Liver (tissue), 8 donors: ENCODE measurements at regions not wholly inside any gene's neighbourhood (a gene's known extent, or its start where the extent isn't known, plus 50 kb on each side); places are given as distances from the start of the nearest gene placed in this dataset.

ENCODE experiments used
- DNase-seq: peaks from one replicate; pipeline ENCODE4 v3.0.0-alpha.2; 2017; ENCODE audit warnings: low spot score
- H3K27ac ChIP-seq, 2 donors: one replicate each; pipeline ENCODE4 v1.7.0; 2013; ENCODE audit warnings: inconsistent platforms in 2 of 2, low read length in 2 of 2, control low read depth in 1 of 2, low read depth in 1 of 2, mild to moderate bottlenecking in 1 of 2
- H3K27me3 ChIP-seq, 4 donors: one replicate each; pipeline versions ENCODE4 v1.6.1 to v1.7.0; 2013; ENCODE audit warnings: low read length in 3 of 4, inconsistent platforms in 1 of 4, mild to moderate bottlenecking in 1 of 4, moderate library complexity in 1 of 4; ENCODE audit not compliant: control insufficient read depth in 4 of 4, insufficient read depth in 4 of 4
- H3K36me3 ChIP-seq, 4 donors: one replicate each; pipeline versions ENCODE4 v1.6.1 to v1.7.0; 2013; ENCODE audit warnings: low read length in 3 of 4, mild to moderate bottlenecking in 3 of 4, low read depth in 1 of 4, moderate library complexity in 1 of 4; ENCODE audit not compliant: control insufficient read depth in 4 of 4, insufficient read depth in 3 of 4
- H3K4me1 ChIP-seq, 4 donors: one replicate each; pipeline versions ENCODE4 v1.6.1 to v1.7.0; 2013; ENCODE audit warnings: low read length in 3 of 4, mild to moderate bottlenecking in 3 of 4, moderate library complexity in 1 of 4; ENCODE audit not compliant: control insufficient read depth in 4 of 4, insufficient read depth in 4 of 4
- H3K4me3 ChIP-seq, 3 donors: one replicate each; pipeline versions ENCODE4 v1.6.1 to v1.7.0; 2013; ENCODE audit warnings: low read length in 3 of 3, control low read depth in 1 of 3, low read depth in 1 of 3, mild to moderate bottlenecking in 1 of 3
- H3K9ac ChIP-seq, 2 donors: one replicate each; pipeline ENCODE4 v1.7.0; 2013; ENCODE audit warnings: low read length in 2 of 2, mild to moderate bottlenecking in 2 of 2, moderate library complexity in 2 of 2, control low read depth in 1 of 2, low read depth in 1 of 2
- H3K9me3 ChIP-seq, 4 donors: one replicate each; pipeline versions ENCODE4 v1.6.1 to v1.7.0; 2013; ENCODE audit warnings: low read length in 3 of 4; ENCODE audit not compliant: control insufficient read depth in 4 of 4
- CTCF ChIP-seq: fragments of 150-350 bp; IDR thresholded peaks from 2 replicates; pipeline ENCODE4 v1.5.1; 2017; ENCODE audit warnings: improper control_type of control experiment, low read depth, low read length; ENCODE audit not compliant: missing input control
- EGR1 ChIP-seq, 2 donors: IDR thresholded peaks; 2 replicates each; pipeline ENCODE4 v1.6.1; 2016 to 2018; ENCODE audit warnings: antibody characterized with exemption in 2 of 2, low read depth in 2 of 2
- FOXA1 ChIP-seq: IDR thresholded peaks from 2 replicates; pipeline ENCODE4 v1.6.1; 2016; ENCODE audit warnings: antibody characterized with exemption
- FOXA2 ChIP-seq: IDR thresholded peaks from 2 replicates; pipeline ENCODE4 v1.6.1; 2016; ENCODE audit warnings: antibody characterized with exemption
- GABPA ChIP-seq, 2 donors: IDR thresholded peaks in 1 of 2; conservative IDR thresholded peaks in 1 of 2; 2 replicates each; pipeline ENCODE4 v1.6.1; 2016; ENCODE audit warnings: antibody characterized with exemption in 2 of 2, mild to moderate bottlenecking in 1 of 2, moderate library complexity in 1 of 2
- HNF4A ChIP-seq, 2 donors: conservative IDR thresholded peaks; 2 replicates each; pipeline ENCODE4 v1.6.1; 2016; ENCODE audit warnings: antibody characterized with exemption in 2 of 2, mild to moderate bottlenecking in 2 of 2
- HNF4G ChIP-seq: IDR thresholded peaks from 2 replicates; pipeline ENCODE4 v1.6.1; 2016; ENCODE audit warnings: antibody characterized with exemption
- MAX ChIP-seq: IDR thresholded peaks from 2 replicates; pipeline ENCODE4 v1.6.1; 2016; ENCODE audit warnings: antibody characterized with exemption
- NR2F2 ChIP-seq: IDR thresholded peaks from 2 replicates; pipeline ENCODE4 v1.6.1; 2016; ENCODE audit warnings: antibody characterized with exemption
- RAD21 ChIP-seq, 2 donors: IDR thresholded peaks; 2 replicates each; pipeline ENCODE4 v1.6.1; 2016; ENCODE audit warnings: antibody characterized with exemption in 2 of 2, mild to moderate bottlenecking in 2 of 2
- RXRA ChIP-seq, 2 donors: IDR thresholded peaks; 2 replicates each; pipeline ENCODE4 v1.6.1; 2017 to 2018; ENCODE audit warnings: antibody characterized with exemption in 2 of 2, mild to moderate bottlenecking in 1 of 2
- SP1 ChIP-seq: IDR thresholded peaks from 2 replicates; pipeline ENCODE4 v1.6.1; 2018; ENCODE audit warnings: antibody characterized with exemption, mild to moderate bottlenecking
- TAF1 ChIP-seq: conservative IDR thresholded peaks from 2 replicates; pipeline ENCODE4 v1.6.1; 2016; ENCODE audit warnings: antibody characterized with exemption, mild to moderate bottlenecking
- YY1 ChIP-seq: IDR thresholded peaks from 2 replicates; pipeline ENCODE4 v1.6.1; 2016; ENCODE audit warnings: antibody characterized with exemption, mild to moderate bottlenecking
- WGBS: extraction: QIAGEN DNeasy Blood & Tissue Kit; methylation state at CpG from one replicate; pipeline ENCODE4 v1.1.7; 2013; 5-methylcytosine and 5-hydroxymethylcytosine counted together
- donor health status: healthy.
- donor health status: healthy.
- donor health status: healthy.
- donor health status: healthy.
- donor health status: healthy.

- 83% methylated on average over 2 of the region's 2 CpGs for WGBS
These were observed 114.9 kb downstream of the IRF8 start for GRCh38 chr16:86013867-86014266.

GRCh38 chr16:86015606-86016005 lies 116.6 kb downstream of the IRF8 start:
- WGBS = 79% methylated on average over 6 of the region's 6 CpGs
- no peaks in the 10 kb centered on the region for H3K4me1 ChIP-seq
- DNase-seq = no peak
- H3K9ac ChIP-seq = no peak overlapping the region
- H3K27me3 ChIP-seq = peaks cover 0 to under 1% (median 0%) of the 10 kb centered on the region in 4 donors
- TF ChIP-seq RXRA (IDR thresholded peaks at IDR 0.05) (no peak), NR2F2 (no peak), YY1 (no peak), FOXA1 (no peak), FOXA2 (no peak), HNF4G (no peak)
- H3K4me3 ChIP-seq = no peak overlapping the region
- peaks cover 3 to 8% (median 4%) of the 10 kb centered on the region in 4 donors for H3K9me3 ChIP-seq
- no peak overlapping the region for H3K27ac ChIP-seq
- no peaks in the 10 kb centered on the region for H3K36me3 ChIP-seq

More at GRCh38 chr16:86013867-86014266, 114.9 kb downstream of the IRF8 start:
- no peak for TF ChIP-seq TAF1
- no peak overlapping the region for H3K4me3 ChIP-seq
- H3K27me3 ChIP-seq = no peaks in the 10 kb centered on the region
- no peak overlapping the region for H3K27ac ChIP-seq
- no peak overlapping the region for H3K9ac ChIP-seq
- H3K36me3 ChIP-seq = no peaks in the 10 kb centered on the region
- H3K4me1 ChIP-seq = no peaks in the 10 kb centered on the region
- no peaks in the 10 kb centered on the region for H3K9me3 ChIP-seq
- no peak for DNase-seq

- H3K4me3 ChIP-seq = no peak overlapping the region
- H3K4me1 ChIP-seq = no peaks in the 10 kb centered on the region
- peaks cover 3 to 8% (median 4%) of the 10 kb centered on the region in 4 donors for H3K9me3 ChIP-seq
- peak; percentile 42 for DNase-seq
- TF ChIP-seq GABPA (IDR thresholded peaks at IDR 0.05 in 1 of 2, conservative IDR thresholded peaks at IDR 0.05 in 1 of 2) (no peak), SP1 (no peak), FOXA2 (no peak), TAF1 (no peak), CTCF (peak; percentile 75), RAD21 (IDR thresholded peaks at IDR 0.05) (peak; percentile 96 to 97), EGR1 (IDR thresholded peaks at IDR 0.05; ENCODE audit: low read depth in 2 of 2) (no peak), HNF4A (conservative IDR thresholded peaks at IDR 0.05) (no peak), RXRA (IDR thresholded peaks at IDR 0.05) (no peak), MAX (no peak), HNF4G (no peak), NR2F2 (no peak), YY1 (no peak)
- no peaks in the 10 kb centered on the region for H3K36me3 ChIP-seq
- WGBS = 46% methylated on average over 13 of the region's 13 CpGs
- no peak overlapping the region for H3K9ac ChIP-seq
- H3K27ac ChIP-seq = no peak overlapping the region
- H3K27me3 ChIP-seq = peaks cover 0 to 2% (median 0%) of the 10 kb centered on the region in 4 donors
These were observed 117.4 kb downstream of the IRF8 start for GRCh38 chr16:86016201-86016965.
